Muscle layer of duodenum (tissue), 2 donors: ENCODE measurements at regions not wholly inside any gene's neighbourhood (a gene's known extent, or its start where the extent isn't known, plus 50 kb on each side); places are given as distances from the start of the nearest gene placed in this dataset.

Experiments used
- H3K27ac ChIP-seq: one replicate; pipeline ENCODE4 v1.7.0; 2013; ENCODE audit warnings: mild to moderate bottlenecking, low read length
- H3K27me3 ChIP-seq: one replicate; pipeline ENCODE4 v1.7.0; 2013; ENCODE audit warnings: low read depth, mild to moderate bottlenecking, control low read depth, low read length
- H3K36me3 ChIP-seq, 2 donors: one replicate each; pipeline ENCODE4 v1.7.0; 2013; ENCODE audit warnings: low read length in 2 of 2, control low read depth in 1 of 2, mild to moderate bottlenecking in 1 of 2; ENCODE audit not compliant: insufficient read depth in 2 of 2, control insufficient read depth in 1 of 2
- H3K4me1 ChIP-seq, 2 donors: one replicate each; pipeline ENCODE4 v1.7.0; 2013; ENCODE audit warnings: low read length in 2 of 2, mild to moderate bottlenecking in 2 of 2, control low read depth in 1 of 2, moderate library complexity in 1 of 2; ENCODE audit not compliant: insufficient read depth in 2 of 2, control insufficient read depth in 1 of 2
- H3K4me3 ChIP-seq, 2 donors: one replicate each; pipeline ENCODE4 v1.7.0; 2013; ENCODE audit warnings: low read length in 2 of 2, low read depth in 1 of 2, mild to moderate bottlenecking in 1 of 2
- H3K9me3 ChIP-seq, 2 donors: one replicate each; pipeline ENCODE4 v1.7.0; 2013; ENCODE audit warnings: low read length in 2 of 2, control low read depth in 1 of 2, mild to moderate bottlenecking in 1 of 2; ENCODE audit not compliant: control insufficient read depth in 1 of 2
- donor health status: healthy.

DNA sequence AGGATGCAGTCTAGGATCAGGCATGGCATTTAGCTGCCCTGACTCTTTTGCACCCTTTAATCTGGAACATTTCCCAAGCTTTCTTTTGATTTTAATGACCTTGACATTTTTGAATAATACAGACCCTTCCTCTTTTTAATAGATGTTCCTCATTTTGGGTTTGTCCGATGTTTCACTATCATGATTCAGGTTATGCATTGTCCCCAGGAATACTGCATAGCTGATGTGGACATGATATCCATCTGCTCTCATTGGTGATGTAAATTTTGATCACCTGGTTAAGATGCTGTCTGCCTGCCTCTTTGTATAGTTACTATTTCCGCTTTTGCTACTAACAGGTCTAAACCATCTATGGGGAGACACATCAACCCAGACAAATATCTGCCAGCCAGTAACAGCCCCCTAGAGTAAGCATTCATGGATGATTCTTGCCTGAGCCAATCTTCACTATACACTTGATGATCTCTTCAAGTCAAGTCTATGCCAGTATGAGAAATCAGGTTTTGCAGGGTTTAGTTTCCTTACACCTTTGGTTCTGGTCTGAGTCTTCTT lies 50.6 kb upstream of the ULK4 start:
- H3K4me3 ChIP-seq, result peak overlapping the region; percentile 68 to 72
- H3K27ac ChIP-seq, result peak overlapping the region; percentile 90
- H3K36me3 ChIP-seq, result no peaks in the 10 kb centered on the region

More for the DNA sequence above, 50.6 kb upstream of the ULK4 start:
- Histone ChIP-seq H3K9me3 (no peaks in the 10 kb centered on the region), H3K4me1 (peaks cover 3 to 17% of the 10 kb centered on the region in 2 donors), H3K27me3 (no peaks in the 10 kb centered on the region)
